HCT116 (cell line): ENCODE measurements at regions not wholly inside any gene's neighbourhood (a gene's known extent, or its start where the extent isn't known, plus 50 kb on each side); places are given as distances from the start of the nearest gene placed in this dataset.

ENCODE experiments used
- EGR1 ChIP-seq: IDR thresholded peaks from 2 replicates; pipeline ENCODE4 v1.6.1; 2012; ENCODE audit warnings: low read depth
- FOSL1 ChIP-seq: IDR thresholded peaks from 2 replicates; pipeline ENCODE4 v1.6.1; 2012; ENCODE audit warnings: low read depth
- JUND ChIP-seq: IDR thresholded peaks from 2 replicates; pipeline ENCODE4 v1.6.1; 2012
- MAX ChIP-seq: IDR thresholded peaks from 2 replicates; pipeline ENCODE4 v1.6.1; 2012
- POLR2A ChIP-seq: IDR thresholded peaks from 2 replicates; pipeline ENCODE4 v1.7.0; 2011; ENCODE audit warnings: borderline replicate concordance; ENCODE audit not compliant: insufficient read depth, insufficient read length; ENCODE audit errors: extremely low read depth
- POLR2AphosphoS5 ChIP-seq: IDR thresholded peaks from 2 replicates; pipeline ENCODE4 v1.6.1; 2011; ENCODE audit warnings: mild to moderate bottlenecking, low read depth, low read length, moderate library complexity
- SIN3A ChIP-seq: IDR thresholded peaks from 2 replicates; pipeline ENCODE4 v1.6.1; 2012; ENCODE audit warnings: low read depth
- SRF ChIP-seq: IDR thresholded peaks from 2 replicates; pipeline ENCODE4 v1.6.1; 2012; ENCODE audit warnings: low read depth
- TCF7L2 ChIP-seq: IDR thresholded peaks from 2 replicates; pipeline ENCODE4 v1.7.0; 2011; ENCODE audit warnings: borderline replicate concordance, inconsistent platforms; ENCODE audit not compliant: insufficient read depth, insufficient read length; ENCODE audit errors: extremely low read depth
- ZNF274 ChIP-seq: fragments of 200-500 bp; sonication (Bioruptor generic); IDR thresholded peaks from 2 replicates; pipeline ENCODE4 v1.6.1; 2014; ENCODE audit warnings: mild to moderate bottlenecking, low read depth, low read length, inconsistent platforms
- TF ChIP-seq, protein P1 (sequence below), 3 experiments: fragments of 200-600 bp in 1 of 3; sonication (generic) in 1 of 3; IDR thresholded peaks in 2 of 3; conservative IDR thresholded peaks in 1 of 3; 2 replicates each; pipeline ENCODE4 v1.5.1; 2012 to 2017; ENCODE audit warnings: low read depth in 2 of 3, low read length in 2 of 3, antibody characterized with exemption in 1 of 3, borderline replicate concordance in 1 of 3, control low read depth in 1 of 3, mild to moderate bottlenecking in 1 of 3, mixed read lengths in 1 of 3, mixed run types in 1 of 3, moderate library complexity in 1 of 3; ENCODE audit not compliant: insufficient read depth in 1 of 3
- TF ChIP-seq, protein P2 (sequence below): IDR thresholded peaks from 2 replicates; pipeline ENCODE4 v1.6.1; 2012; ENCODE audit warnings: low read depth

DNA sequence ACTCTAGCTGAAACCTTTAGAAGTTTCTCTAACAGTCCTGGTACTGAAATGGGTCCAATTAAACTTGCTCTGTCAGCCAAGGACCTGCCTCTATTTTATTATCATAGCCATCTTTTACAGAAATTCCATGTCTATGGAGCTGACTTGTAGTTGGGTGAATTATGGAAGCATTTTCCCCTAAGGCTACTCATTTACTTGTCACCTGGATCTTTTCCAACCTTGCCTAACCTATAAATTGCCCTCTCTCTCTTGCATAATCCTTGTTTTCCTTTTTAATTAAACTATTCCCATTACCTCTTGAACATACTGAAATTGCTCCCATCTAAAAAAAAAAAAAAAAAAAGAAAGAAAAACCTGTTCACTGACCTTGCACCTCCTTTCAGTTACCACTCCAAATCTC, 74.6 kb upstream of the DOK6 start:
- TF ChIP-seq ZNF274 (no peak), POLR2A (no peak), EGR1 (no peak), POLR2AphosphoS5 (no peak), JUND (no peak), TCF7L2 (no peak), SIN3A (no peak), SRF (no peak), FOSL1 (no peak), MAX (no peak)
- TF ChIP-seq, protein P1, sequence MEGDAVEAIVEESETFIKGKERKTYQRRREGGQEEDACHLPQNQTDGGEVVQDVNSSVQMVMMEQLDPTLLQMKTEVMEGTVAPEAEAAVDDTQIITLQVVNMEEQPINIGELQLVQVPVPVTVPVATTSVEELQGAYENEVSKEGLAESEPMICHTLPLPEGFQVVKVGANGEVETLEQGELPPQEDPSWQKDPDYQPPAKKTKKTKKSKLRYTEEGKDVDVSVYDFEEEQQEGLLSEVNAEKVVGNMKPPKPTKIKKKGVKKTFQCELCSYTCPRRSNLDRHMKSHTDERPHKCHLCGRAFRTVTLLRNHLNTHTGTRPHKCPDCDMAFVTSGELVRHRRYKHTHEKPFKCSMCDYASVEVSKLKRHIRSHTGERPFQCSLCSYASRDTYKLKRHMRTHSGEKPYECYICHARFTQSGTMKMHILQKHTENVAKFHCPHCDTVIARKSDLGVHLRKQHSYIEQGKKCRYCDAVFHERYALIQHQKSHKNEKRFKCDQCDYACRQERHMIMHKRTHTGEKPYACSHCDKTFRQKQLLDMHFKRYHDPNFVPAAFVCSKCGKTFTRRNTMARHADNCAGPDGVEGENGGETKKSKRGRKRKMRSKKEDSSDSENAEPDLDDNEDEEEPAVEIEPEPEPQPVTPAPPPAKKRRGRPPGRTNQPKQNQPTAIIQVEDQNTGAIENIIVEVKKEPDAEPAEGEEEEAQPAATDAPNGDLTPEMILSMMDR (IDR thresholded peaks at IDR 0.05 in 2 of 3, conservative IDR thresholded peaks at IDR 0.05 in 1 of 3; ENCODE audit: borderline replicate concordance in 1 of 3, insufficient read depth in 1 of 3, low read depth in 2 of 3, low read length in 2 of 3), result no peak
- TF ChIP-seq, protein P2, sequence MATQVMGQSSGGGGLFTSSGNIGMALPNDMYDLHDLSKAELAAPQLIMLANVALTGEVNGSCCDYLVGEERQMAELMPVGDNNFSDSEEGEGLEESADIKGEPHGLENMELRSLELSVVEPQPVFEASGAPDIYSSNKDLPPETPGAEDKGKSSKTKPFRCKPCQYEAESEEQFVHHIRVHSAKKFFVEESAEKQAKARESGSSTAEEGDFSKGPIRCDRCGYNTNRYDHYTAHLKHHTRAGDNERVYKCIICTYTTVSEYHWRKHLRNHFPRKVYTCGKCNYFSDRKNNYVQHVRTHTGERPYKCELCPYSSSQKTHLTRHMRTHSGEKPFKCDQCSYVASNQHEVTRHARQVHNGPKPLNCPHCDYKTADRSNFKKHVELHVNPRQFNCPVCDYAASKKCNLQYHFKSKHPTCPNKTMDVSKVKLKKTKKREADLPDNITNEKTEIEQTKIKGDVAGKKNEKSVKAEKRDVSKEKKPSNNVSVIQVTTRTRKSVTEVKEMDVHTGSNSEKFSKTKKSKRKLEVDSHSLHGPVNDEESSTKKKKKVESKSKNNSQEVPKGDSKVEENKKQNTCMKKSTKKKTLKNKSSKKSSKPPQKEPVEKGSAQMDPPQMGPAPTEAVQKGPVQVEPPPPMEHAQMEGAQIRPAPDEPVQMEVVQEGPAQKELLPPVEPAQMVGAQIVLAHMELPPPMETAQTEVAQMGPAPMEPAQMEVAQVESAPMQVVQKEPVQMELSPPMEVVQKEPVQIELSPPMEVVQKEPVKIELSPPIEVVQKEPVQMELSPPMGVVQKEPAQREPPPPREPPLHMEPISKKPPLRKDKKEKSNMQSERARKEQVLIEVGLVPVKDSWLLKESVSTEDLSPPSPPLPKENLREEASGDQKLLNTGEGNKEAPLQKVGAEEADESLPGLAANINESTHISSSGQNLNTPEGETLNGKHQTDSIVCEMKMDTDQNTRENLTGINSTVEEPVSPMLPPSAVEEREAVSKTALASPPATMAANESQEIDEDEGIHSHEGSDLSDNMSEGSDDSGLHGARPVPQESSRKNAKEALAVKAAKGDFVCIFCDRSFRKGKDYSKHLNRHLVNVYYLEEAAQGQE, result no peak
